PFSK-1 (cell line): ENCODE measurements at regions not wholly inside any gene's neighbourhood (a gene's known extent, or its start where the extent isn't known, plus 50 kb on each side); places are given as distances from the start of the nearest gene placed in this dataset.

Source experiments
- POLR2AphosphoS5 ChIP-seq: IDR thresholded peaks from 2 replicates; pipeline ENCODE4 v1.6.1; 2012; ENCODE audit warnings: low read depth, mild to moderate bottlenecking, control low read depth, low read length, moderate library complexity
- SIN3A ChIP-seq: IDR thresholded peaks from 2 replicates; pipeline ENCODE4 v1.6.1; 2012; ENCODE audit warnings: mild to moderate bottlenecking, low read length, moderate library complexity, borderline replicate concordance; ENCODE audit not compliant: insufficient read depth

GRCh38 chr1:67522001-67522441 is 91.8 kb upstream of the SERBP1 start:
- TF ChIP-seq SIN3A (no peak), POLR2AphosphoS5 (no peak)
